ENCODE measurements at regions not wholly inside any gene's neighbourhood (a gene's known extent, or its start where the extent isn't known, plus 50 kb on each side); places are given as distances from the start of the nearest gene placed in this dataset.

DNA sequence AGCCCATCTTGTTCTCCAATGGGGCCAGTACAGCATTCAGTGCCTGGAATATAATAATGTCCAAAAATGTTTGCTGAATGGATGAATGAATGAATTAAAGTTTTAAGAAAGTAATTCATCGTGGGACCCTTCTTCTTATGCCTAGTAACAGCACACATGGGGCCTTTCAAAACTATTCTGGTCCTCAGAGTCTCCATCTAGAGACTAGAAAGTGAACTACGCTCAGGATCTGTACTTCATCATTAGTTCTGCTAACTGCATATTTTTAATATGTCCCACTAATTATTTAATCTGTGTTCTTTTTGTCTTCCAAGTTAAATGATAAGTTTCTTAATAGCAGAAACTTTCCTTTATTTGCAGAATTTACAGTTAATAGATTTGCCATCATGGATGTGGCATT is 172.5 kb downstream of the SMAD2 start:
- DNase-seq (ENCODE audit: low spot score), result no peak

DNA sequence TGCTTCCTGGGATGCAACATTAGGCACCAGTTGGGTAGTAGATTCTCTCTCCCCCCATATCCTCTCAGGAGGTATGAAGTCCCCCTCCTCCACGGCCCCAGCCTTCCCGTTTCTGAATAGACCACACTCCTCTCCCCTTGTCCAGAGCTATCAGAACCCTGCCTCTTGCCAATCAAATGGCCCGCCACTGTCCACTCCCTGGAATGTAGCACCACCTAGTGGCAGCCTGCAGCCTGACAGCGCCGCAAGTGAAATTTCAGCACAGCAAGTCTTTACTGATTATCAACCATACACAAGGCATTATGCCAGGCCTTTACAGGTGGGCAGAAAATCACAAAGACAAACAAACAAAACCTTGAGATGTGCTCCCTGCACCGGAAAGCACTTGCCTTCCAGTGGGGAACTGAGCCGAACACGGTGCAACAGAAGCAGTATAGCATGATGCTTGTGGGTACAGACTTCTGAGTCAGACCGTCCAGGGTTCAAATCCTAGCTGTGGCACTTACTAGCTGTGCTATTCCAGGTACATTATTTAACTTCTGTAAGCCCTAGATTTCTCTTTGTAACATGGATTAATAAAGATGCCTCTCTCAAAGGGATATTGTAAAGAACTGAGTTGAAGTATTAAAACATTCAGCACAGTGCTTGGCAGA is 174.0 kb downstream of the SMAD2 start:
- DNase-seq (ENCODE audit: low spot score), result no peak

DNA sequence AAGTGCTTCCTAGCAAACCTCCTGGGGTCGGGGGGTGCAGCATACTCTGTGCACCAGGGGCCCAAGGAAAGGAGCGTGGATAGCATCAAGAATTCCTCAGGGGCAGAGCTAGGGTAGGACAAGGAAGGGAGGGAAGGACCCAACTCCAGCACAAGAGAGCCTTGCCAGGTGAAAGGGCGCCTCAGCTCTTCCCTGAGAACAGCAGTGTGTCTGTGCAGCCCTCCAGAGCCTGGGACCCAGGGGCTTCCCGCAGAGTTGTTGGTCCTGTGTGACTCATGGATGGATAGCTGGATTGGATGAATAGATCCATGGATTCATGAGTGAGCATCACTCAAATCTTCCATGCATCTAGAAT is 175.4 kb downstream of the SMAD2 start:
- no peak for DNase-seq (ENCODE audit: low spot score)

DNA sequence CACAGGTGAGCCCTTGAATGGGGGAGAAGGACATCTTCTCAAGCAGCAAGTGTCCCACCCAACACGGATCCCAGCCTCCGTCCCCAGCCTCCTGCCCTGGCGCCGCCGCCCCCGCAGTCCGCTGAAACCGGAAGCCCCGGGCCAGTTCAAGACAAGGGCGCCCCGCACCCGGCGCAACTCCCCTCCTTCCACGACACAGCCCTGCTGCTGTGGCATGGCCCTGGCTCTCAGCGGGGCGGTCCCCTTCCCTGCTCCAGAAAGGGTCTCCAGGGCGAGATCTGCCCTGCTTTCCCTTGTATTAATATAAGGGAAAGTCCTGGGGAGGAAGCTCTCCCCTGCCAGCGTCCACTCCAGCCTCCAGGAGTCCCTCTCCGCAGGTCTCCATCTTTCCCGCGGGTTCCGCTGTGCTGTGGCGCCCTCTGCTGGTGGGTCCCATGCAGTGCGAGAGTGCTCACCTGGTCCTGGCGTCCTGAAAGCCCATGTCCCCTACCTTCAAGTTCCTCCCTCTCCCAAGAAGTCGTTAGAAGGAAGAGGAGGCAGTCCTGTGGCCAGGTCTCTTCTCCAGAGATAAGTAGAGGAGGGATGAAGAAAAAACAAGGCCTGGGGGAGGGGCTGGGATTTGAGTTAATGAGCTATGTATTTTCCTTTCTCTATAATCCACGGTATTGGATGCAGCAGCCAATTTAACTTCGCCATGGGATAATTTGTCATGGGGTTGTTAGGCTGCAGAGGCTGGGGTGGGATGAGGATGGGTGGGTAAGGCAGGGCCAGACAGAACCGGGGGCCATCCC is 176.0 kb downstream of the SMAD2 start:
- no peak for DNase-seq (ENCODE audit: low spot score)

DNA sequence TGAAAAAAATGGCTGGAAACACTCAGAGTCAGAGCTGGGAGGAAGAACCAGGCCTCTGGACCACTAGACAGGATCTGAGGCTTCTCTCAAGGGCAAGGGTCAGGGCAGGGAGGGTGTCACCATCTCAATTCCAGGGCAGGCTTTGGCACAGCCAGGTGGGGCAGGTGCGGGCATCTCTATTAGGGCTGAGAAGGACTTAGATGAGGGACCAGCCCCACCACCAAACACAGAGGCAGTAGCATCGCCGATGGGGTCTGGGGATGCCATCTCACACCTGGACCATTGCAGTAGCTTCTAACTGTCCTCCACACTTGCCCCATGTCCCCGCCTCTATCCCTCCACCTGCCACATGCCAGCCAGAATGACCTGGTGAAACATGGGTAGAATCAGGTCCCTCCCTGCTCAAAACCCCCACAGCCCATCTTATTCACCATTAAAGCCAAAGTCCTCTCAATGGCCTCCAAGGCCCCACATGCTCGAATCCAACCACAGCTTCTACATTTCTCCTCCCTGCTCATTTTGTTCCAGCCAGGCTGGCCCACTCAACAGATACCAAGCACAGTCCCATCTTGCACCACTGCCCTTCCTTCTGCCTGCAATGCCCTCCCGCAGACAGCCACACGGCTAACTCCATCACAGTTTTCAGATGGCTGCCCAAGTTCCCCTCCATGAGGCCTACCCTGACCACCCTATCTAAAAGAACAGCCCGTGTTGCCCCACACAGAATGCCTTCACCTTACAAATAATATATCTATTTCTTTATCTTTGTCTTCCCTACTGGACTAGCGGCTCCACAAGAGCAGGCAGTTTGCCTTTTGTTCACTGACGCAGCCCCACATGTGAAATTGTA is 177.4 kb downstream of the SMAD2 start:
- DNase-seq (ENCODE audit: low spot score), result no peak

DNA sequence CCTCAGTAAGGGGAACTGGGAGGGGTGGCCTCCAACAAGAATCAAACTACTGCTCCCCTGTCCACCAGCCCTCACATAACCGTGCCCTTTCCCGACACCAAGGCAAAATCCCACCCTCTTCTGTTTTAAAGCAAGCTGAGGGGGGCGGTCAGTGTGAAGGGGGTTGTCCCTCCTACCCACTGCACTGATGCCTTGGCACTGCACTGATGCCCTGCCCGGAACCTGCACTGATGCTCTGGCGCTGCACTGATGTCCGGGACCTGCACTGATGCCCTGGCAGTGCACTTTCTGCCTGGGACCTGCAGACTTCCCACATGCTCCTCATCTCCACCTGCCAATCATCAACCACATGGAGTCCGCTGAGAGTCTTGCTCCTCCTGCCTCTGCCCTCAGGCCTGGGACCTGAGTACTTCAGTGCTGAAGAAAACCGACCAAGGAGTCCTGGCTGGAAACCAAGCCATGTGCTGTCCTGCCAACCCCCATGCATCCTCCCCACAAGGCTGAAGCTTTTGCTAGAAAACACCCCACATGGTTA is 179.5 kb downstream of the SMAD2 start:
- DNase-seq (ENCODE audit: low spot score), result no peak

DNA sequence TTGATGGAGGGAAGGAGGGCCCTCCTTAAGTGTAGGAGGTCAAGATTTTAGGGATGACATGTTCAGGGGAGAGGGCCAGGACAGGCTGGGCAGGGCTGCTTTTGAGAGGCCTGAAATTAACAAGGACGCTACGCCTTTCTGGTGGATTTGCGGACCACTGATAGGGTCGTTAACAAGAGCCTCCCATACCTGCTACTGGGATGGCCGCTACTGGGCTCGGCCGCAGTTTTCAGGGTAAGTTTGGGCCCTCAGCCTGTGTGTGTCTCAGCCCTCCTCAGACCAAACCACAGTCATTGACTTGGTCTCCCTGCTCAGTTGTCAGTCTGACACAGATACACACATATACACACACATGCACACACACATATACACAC is 180.9 kb downstream of the SMAD2 start:
- no peak for DNase-seq (ENCODE audit: low spot score)

DNA sequence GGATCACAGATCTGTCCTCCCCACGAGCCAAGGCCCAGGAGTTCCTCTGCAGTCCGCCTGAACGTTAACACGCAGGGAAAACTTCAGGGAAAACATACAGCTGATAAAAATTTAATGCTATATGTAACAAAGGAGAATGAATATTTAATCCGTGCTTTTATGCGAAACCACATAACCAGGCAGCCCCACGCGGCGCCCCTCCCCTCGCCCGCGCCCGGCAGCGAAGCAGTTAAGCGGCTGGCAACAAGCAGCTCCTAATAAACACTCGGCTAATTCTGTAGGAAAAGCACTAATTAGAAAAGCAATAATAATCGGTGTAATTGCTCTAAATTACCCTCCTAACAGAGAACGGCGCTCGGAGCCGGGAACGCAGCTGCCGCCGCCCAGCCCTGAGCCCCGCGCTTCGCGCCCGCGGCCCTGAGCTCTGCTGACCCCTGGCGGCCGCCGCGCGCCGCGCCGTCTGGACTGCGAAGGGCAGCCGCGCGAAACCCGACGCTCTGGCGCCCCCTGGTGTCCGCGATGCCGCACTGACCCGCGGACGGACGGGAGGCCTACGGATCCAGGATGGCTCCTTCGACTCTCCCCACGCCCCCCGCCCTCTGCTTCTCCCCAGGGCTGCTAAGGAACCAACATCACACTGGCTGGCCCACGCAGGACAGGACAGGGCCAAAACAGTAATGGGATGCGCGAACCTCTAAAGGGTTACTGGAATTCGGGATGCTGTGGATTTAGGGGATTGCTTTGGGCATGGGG is 181.4 kb downstream of the SMAD2 start:
- DNase-seq (ENCODE audit: low spot score), result peak; percentile 88

DNA sequence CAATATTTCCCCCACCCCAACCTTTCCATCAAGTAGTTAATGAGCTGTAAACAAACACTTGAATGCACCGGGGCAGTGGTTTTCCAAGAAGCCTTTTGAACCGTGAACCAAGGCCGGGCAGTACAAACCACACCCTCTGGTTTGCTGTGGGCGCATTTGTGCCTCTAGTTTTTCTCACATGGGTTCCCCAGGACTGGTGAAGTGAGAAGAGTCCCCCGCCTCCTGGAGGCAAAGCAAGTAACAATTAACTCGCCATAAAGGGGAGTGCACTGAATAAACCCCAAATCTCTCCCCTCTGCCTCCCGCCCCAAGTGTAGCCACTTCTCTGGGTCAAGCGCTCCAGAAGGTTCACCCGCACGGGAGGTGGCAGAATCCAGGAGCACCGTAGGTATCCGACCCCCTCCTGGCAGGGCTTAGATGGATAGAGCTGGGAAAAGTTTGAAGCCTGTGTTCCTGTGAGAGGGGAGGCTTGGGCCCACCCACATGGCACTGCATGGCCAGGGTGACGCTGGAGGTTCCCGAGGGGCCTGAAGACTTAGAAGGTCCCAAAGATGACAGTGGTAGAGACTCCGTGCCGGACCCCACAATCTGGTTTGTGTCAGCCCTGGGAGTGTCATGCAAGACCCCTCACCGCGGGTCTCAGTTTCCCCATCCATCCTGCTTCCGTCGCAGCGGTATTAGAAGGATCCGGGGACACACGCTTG is 182.2 kb downstream of the SMAD2 start:
- DNase-seq (ENCODE audit: low spot score), result no peak

DNA sequence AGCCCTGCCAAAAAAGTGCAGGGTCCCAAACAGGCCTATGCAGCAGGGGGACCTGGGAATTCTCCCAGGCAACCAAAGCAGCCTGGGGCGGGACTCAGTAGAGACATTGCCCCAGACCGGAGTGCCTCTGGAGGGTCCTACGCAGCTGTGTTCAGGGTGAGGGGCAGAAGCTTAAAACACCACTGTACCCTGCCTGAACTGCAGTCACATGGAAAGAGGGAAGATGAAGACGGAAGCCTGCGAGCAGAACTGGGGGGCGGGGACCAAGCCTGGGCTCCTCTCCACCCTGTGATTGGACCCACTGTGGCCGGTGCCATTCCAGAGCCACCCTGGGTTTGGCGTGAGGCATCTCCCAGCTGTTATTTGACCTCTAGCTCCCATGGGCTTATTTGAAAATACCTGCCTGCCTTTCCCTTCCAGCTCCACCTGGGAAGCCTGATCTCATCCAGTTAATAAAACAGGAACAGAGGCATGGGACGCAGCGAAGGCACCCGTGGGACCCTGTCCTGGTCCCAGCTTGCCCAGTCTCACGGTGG is 183.1 kb downstream of the SMAD2 start:
- no peak for DNase-seq (ENCODE audit: low spot score)

DNA sequence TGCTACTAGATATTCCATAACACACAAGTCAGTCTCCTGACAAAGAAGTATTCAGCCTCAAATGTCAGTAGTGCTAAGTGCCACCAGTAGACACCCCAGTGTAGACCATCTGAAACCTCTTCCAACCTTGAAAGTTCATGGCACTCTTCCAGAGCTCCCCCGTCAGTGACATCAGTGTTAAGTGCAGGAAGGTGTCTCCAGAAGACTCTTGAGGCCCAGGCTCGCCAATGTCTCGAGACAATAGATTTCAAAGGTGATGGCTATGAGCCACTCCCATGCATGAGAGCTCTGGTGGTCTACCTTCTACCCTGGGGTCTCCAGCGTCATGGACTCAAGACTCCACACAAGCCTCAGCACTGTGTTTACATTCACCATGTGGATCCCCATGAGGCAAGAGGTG is 183.8 kb downstream of the SMAD2 start:
- no peak for DNase-seq (ENCODE audit: low spot score)

DNA sequence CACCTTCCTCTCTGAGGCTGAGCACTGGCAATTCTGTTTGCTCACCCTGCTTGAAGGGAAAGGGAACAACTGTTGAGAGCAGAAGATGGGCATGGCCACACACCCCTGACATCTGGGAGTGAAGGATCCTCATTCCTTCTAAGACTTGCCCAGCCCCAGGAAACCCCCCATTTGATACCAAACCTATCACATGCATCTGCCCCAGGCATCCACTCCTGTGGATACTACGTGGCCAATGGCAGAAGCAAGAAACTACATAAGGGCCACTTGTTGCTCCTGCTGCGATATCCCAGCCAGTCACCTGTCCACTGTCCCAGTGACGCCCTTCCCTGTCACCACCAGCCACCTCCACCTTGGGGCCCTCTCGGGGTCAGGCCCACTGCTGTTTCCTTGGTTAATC is 185.2 kb downstream of the SMAD2 start:
- no peak for DNase-seq (ENCODE audit: low spot score)

DNA sequence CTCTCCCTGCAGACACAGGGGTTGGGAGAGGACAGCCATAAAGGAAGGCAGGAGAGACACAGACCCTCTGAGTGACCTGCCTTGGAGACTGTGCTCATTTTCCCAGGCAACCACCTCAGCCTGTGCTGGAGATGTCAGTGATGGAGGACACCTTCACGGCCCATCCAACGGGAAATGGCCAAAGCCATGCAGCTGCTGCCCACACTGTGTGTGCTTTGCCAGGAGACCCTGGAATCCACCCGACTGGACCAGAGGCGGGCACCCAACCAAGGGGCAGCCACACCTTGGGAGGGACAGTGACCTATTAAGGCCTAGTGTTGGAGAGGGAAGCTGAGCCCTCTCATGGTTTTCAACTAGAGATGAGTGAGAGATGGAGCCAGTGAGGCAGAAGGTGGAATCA is 192.5 kb downstream of the SMAD2 start:
- DNase-seq (ENCODE audit: low spot score), result no peak

DNA sequence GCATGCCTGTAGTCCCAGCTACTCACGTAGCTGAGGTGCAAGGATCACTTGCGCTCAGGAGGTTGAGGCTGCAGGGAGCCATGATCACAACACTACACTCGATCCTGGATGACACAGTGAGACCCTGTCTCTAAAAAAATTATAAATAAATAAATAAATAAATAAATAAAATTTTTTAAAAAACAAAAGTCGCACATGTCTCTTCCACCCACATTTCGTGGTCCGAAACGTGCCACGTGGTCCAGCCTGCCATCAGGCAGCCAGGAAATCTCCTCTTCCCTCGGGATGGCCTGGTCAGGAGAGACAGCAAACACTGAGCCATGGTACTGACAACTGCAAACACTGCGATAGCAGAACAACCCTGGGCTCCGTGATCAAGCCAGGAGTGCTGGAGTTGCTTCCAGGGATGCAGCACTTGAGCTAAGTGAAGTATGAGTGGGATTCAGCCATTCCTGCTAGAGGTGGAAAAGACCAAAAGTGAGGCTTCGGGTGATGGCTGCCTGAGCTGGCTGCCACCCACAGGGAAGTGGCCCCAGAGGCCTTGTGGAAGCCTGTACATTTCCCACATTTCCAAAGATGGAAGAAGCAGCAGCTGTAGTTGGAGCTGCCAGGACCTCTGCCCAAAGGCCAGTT is 193.1 kb downstream of the SMAD2 start:
- peak; percentile 30 for DNase-seq (ENCODE audit: low spot score)

DNA sequence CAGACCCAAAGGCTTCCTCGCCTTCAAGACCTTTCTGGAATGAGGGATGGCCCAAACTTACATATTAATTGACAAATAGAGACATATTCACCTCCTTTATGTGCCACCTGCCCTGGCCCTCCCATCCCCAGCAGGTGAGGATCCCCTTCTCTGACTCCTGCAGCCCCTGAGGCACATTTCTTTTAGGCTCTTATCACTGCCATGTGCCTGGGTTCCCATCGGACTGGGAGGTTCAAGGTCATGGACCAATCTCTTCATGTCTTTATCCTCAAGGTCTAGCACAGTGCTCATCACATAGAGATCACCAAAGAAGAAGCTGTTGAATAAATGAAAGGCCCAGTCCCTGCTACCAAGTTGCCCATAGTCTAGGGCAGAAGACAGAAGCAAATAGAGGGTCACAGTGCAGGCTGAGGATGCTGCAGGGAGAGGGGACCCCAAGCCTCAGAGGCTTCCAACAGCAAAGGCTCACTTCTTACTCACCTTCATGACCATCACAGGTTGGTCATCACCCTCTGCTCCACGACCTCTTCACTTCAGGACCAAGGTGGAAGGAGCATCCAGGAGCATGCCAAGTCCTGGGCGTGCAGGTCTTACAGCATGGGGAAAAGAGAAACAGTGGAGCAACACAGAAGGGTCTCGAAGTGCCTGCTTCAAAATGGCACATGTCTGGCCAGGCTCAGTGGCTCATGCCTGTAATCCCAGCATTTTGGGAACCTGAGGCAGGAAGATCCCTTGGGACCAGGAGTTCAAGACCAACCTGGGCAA is 193.9 kb downstream of the SMAD2 start:
- DNase-seq (ENCODE audit: low spot score), result peak; percentile 48

DNA sequence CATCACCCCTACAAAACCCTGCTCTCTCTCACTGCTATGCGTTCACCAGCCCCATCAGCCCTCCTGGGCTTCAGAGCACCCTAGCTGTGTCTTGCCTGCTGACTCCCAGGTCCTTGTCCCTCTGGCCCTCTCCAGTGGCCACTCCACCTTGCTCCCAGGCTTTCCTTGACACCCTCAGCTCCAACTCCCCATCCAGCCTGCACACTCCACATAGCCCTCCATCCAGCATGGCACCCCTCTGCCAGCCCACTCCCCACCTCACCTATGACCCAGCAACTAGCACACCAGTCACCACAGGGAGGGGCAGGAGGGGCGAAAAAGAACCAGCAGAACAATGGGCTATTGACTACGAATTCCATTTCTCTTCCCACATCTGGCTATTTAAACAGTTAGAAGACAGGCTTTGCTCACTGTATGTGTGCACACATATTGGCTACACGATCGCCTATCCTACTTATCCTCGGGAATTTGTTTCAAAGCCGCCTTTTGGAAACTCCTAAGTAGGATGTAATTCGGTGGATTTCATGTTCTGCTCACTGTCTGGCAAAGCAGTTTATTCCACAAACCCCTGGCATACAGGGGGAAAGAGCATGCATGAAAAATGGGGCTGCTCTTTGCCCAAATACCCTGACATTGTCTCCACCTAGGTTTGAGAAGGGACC is 195.3 kb downstream of the SMAD2 start:
- peak; percentile 30 for DNase-seq (ENCODE audit: low spot score)

DNA sequence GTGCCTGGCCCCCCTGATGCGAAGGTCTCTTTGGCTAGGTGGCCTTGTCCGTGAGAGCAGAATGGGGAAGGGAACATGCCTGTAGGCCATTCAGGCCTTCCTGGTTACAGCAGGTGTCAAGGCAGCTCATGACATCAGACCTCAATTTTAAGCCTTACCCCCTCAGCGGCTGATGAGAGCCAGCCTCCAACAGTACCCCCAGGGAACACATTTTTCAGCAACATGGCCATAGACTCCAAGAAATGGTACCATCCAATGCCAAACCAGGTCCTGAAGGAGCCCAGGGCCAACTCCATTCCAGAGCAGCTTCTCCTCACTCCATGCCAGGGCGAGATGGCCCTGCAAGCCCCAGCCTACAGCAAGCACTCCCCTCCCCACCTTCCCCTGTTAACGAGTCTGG is 199.2 kb downstream of the SMAD2 start:
- no peak for DNase-seq (ENCODE audit: low spot score)

DNA sequence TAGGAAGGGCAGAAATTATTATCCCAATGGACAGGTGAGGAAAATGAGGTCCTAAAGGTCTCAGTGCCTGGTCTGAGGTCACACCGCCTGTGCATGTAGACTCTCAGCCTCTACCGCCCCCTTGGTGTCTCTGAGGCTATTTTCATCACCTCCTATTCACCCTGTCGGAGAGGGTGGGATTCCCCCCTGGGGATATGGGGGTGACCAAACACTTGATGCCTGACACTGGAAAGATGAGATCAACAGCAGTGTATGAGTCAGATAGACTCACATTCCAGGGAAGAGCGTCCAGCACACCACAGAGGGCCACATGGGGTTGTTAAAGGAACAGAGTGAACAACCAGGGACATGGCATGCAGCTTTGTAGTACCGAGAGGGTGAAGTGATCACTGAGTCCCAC is 199.7 kb downstream of the SMAD2 start:
- no peak for DNase-seq (ENCODE audit: low spot score)

DNA sequence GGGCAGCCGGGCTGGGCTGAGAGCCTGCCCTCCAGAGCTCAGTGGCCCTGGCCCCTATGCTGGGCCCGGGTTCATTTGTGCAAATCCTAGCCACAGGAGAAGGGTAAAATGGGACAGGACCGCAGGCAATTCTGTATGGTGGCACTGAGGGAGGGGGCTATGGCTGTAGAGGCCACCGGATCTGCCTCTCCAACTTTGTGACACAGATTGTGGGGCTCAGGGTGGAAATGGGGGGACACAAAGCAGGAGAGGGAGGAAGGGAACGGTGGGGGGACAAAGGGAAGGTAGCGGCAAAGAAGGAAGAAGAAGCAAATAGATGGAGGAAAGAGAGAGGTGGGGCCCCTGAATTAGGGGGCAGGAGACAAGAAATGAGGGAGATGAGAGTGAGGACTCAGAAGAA is 201.1 kb downstream of the SMAD2 start:
- no peak for DNase-seq (ENCODE audit: low spot score)
